ENCODE measurements at regions not wholly inside any gene's neighbourhood (a gene's known extent, or its start where the extent isn't known, plus 50 kb on each side); places are given as distances from the start of the nearest gene placed in this dataset.

DNA sequence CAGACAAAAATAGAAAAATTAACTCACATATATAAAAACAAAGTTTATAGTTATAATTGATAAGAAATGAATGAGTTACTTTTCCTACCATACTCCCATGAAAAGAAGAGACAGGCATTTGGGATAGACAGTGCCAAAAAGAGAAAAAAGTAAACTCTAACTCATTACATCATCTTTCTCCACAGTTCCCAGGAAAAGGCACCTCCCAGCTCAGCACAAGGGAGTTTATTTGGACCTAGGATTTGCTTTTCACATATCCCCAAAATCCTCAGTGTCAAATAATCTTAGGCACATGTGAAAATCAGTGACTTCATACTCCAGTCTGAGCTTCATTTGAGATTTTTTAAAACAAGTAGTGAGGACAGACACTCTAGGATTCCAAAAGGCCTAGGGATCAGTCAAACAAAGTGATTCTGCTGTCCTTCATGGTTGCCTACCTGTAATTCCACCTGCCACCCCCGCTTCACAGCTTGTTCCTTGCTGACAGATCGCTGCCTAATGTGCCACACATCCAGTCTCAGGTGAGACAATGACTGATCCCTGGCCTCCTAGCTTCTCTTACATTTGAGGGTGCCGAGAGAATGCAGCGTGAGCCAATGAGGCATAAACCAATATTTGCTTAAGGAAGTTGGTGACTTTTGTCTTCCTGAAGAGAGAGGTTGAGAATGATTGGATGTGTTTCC, 573.7 kb downstream of the TBL1XR1 start:
- H3K4me3 Mint-ChIP-seq = no peak overlapping the region
- DNase-seq (ENCODE audit: low spot score) = no peak
- no peaks in the 10 kb centered on the region for H3K36me3 Mint-ChIP-seq
- H3K27ac Mint-ChIP-seq = no peak overlapping the region
- no peaks in the 10 kb centered on the region for H3K9me3 Mint-ChIP-seq
- CTCF ChIA-PET = interaction anchor here (0.7 kb wide), 1 partner anchor 1201 kb away, joined by 4 read pairs; no protein-coding TSS in a partner anchor
- ATAC-seq = no peak
- no peaks in the 10 kb centered on the region for H3K27me3 Mint-ChIP-seq (ENCODE audit: low read depth)
- TF ChIP-seq, protein P1, sequence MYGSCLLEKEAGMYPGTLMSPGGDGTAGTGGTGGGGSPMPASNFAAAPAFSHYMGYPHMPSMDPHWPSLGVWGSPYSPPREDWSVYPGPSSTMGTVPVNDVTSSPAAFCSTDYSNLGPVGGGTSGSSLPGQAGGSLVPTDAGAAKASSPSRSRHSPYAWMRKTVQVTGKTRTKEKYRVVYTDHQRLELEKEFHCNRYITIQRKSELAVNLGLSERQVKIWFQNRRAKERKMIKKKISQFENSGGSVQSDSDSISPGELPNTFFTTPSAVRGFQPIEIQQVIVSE (CRISPR knock-in tag; IDR thresholded peaks at IDR 0.05; ENCODE audit: borderline replicate concordance) = no peak
- TF ChIP-seq ATF2 (CRISPR knock-in tag; IDR thresholded peaks at IDR 0.05; ENCODE audit: borderline replicate concordance, low read depth) (no peak), ATF1 (CRISPR knock-in tag; IDR thresholded peaks at IDR 0.05) (no peak), ZNF416 (CRISPR knock-in tag; IDR thresholded peaks at IDR 0.05) (no peak), CBFB (CRISPR knock-in tag; IDR thresholded peaks at IDR 0.05; ENCODE audit: low read depth) (no peak), NR2C2 (CRISPR knock-in tag; IDR thresholded peaks at IDR 0.05) (no peak), MXD4 (CRISPR knock-in tag; IDR thresholded peaks at IDR 0.05; ENCODE audit: borderline replicate concordance) (no peak), ZNF512 (CRISPR knock-in tag; IDR thresholded peaks at IDR 0.05; ENCODE audit: borderline replicate concordance) (no peak), TP53 (CRISPR knock-in tag; IDR thresholded peaks at IDR 0.05) (no peak), ESRRA (CRISPR knock-in tag; IDR thresholded peaks at IDR 0.05; ENCODE audit: borderline replicate concordance) (no peak), NR3C1 (CRISPR knock-in tag; conservative IDR thresholded peaks at IDR 0.05; ENCODE audit: low read depth) (no peak)
- TF ChIP-seq, protein P2, sequence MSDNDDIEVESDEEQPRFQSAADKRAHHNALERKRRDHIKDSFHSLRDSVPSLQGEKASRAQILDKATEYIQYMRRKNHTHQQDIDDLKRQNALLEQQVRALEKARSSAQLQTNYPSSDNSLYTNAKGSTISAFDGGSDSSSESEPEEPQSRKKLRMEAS (CRISPR knock-in tag; IDR thresholded peaks at IDR 0.05) = no peak
- TF ChIP-seq, protein P3, sequence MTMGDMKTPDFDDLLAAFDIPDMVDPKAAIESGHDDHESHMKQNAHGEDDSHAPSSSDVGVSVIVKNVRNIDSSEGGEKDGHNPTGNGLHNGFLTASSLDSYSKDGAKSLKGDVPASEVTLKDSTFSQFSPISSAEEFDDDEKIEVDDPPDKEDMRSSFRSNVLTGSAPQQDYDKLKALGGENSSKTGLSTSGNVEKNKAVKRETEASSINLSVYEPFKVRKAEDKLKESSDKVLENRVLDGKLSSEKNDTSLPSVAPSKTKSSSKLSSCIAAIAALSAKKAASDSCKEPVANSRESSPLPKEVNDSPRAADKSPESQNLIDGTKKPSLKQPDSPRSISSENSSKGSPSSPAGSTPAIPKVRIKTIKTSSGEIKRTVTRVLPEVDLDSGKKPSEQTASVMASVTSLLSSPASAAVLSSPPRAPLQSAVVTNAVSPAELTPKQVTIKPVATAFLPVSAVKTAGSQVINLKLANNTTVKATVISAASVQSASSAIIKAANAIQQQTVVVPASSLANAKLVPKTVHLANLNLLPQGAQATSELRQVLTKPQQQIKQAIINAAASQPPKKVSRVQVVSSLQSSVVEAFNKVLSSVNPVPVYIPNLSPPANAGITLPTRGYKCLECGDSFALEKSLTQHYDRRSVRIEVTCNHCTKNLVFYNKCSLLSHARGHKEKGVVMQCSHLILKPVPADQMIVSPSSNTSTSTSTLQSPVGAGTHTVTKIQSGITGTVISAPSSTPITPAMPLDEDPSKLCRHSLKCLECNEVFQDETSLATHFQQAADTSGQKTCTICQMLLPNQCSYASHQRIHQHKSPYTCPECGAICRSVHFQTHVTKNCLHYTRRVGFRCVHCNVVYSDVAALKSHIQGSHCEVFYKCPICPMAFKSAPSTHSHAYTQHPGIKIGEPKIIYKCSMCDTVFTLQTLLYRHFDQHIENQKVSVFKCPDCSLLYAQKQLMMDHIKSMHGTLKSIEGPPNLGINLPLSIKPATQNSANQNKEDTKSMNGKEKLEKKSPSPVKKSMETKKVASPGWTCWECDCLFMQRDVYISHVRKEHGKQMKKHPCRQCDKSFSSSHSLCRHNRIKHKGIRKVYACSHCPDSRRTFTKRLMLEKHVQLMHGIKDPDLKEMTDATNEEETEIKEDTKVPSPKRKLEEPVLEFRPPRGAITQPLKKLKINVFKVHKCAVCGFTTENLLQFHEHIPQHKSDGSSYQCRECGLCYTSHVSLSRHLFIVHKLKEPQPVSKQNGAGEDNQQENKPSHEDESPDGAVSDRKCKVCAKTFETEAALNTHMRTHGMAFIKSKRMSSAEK (CRISPR knock-in tag; IDR thresholded peaks at IDR 0.05; ENCODE audit: borderline replicate concordance) = no peak
- POLR2A ChIA-PET = no interaction called here
- H3K4me1 Mint-ChIP-seq = peaks cover 4% of the 10 kb centered on the region; the same call in 1 of the 2 replicates

DNA sequence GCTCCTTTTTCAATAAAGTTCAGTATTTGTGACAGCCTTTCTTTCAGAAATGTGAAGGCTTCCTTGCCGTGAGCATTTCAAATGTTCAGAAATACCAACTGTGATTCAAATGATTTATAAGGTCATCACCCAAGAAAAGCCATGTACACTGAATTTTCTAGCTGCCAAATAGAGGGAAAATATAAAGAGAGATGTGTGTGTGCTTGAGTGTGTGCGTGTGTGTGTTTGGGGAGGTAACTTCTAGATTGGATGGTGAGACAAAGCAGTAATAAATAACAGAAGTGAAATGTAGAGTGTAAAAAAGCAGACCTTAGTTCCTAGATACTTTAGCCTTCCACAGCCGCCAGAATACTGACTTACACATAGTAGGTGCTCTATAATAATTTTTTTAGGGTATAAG, 577.4 kb downstream of the TBL1XR1 start:
- ChIA-PET POLR2A (no interaction called here), CTCF (no interaction called here)
- ATAC-seq (no peak), DNase-seq (ENCODE audit: low spot score) (no peak)
- Mint-ChIP-seq H3K27ac (no peak overlapping the region), H3K27me3 (ENCODE audit: low read depth) (no peaks in the 10 kb centered on the region), H3K4me3 (no peak overlapping the region), H3K9me3 (no peaks in the 10 kb centered on the region), H3K36me3 (no peaks in the 10 kb centered on the region), H3K4me1 (peaks cover 4% of the 10 kb centered on the region; the same call in 1 of the 2 replicates)
- no peak for TF ChIP-seq CREB1 (CRISPR knock-in tag; IDR thresholded peaks at IDR 0.05)
- TF ChIP-seq TEAD4 (CRISPR knock-in tag; IDR thresholded peaks at IDR 0.05) = no peak
- TF ChIP-seq AFF4 (CRISPR knock-in tag; IDR thresholded peaks at IDR 0.05; ENCODE audit: borderline replicate concordance) = no peak
- no peak for TF ChIP-seq ZNF219 (CRISPR knock-in tag; IDR thresholded peaks at IDR 0.05; ENCODE audit: borderline replicate concordance)
- no peak for TF ChIP-seq ZNF232 (CRISPR knock-in tag; IDR thresholded peaks at IDR 0.05)
- no peak for TF ChIP-seq GRHL2 (CRISPR knock-in tag; IDR thresholded peaks at IDR 0.05; ENCODE audit: insufficient replicate concordance, severe bottlenecking)
- TF ChIP-seq, protein P1 (CRISPR knock-in tag; IDR thresholded peaks at IDR 0.05; ENCODE audit: borderline replicate concordance) = no peak

Measured in WTC11 (cell line).